IMR-90 (cell line): ENCODE measurements at regions not wholly inside any gene's neighbourhood (a gene's known extent, or its start where the extent isn't known, plus 50 kb on each side); places are given as distances from the start of the nearest gene placed in this dataset.

Experiments used
- ATAC-seq: fragments of 200-7000 bp; cut with Tn5 transposase; 2 replicates; pipeline ENCODE4 v1.9.1; 2020; ENCODE audit warnings: low read depth, mild to moderate bottlenecking, moderate library complexity
- BruUV-seq: library from RNA; stranded (reverse); fragments of 400-500 nt; replicated peaks from 2 replicates; lab custom pipeline; 2021; lab: Mats Ljungman, UMichigan
- CTCF ChIA-PET: fragments of 300-600 bp; formaldehyde crosslinking; extraction: SDS; loops from one replicate; lab custom pipeline; 2021; ENCODE audit warnings: antibody characterized with exemption; lab: Yijun Ruan, JAX
- POLR2A ChIA-PET: fragments of 300-600 bp; sonication (Branson Sonifier 250); formaldehyde crosslinking; loops from one replicate; lab custom pipeline; 2022; ENCODE audit warnings: antibody characterized with exemption; ENCODE audit not compliant: unreplicated experiment; lab: Charles Lee
- DNase-seq: peaks from one replicate; pipeline ENCODE4 v3.0.0; 2013
- H2AFZ ChIP-seq: replicated peaks from 2 replicates; pipeline ENCODE3; 2013; ENCODE audit warnings: low read length, mild to moderate bottlenecking; ENCODE audit not compliant: poor library complexity
- H2AK5ac ChIP-seq: 2 replicates; pipeline ENCODE4 v1.6.1; 2013; ENCODE audit warnings: low read depth, low read length, inconsistent platforms
- H2AK9ac ChIP-seq: replicated peaks from 2 replicates; pipeline ENCODE3; 2013; ENCODE audit warnings: mild to moderate bottlenecking, low read depth, low read length, moderate library complexity; ENCODE audit not compliant: poor library complexity
- H2BK120ac ChIP-seq: 2 replicates; pipeline ENCODE4 v1.6.1; 2013; ENCODE audit warnings: low read depth, low read length, inconsistent platforms
- H2BK15ac ChIP-seq: 3 replicates; pipeline ENCODE4 v1.6.1; 2013; ENCODE audit warnings: low read depth, low read length, inconsistent platforms
- H2BK20ac ChIP-seq: 2 replicates; pipeline ENCODE4 v1.6.1; 2013; ENCODE audit warnings: low read depth, mild to moderate bottlenecking, inconsistent platforms, low read length, moderate library complexity
- H2BK5ac ChIP-seq: 2 replicates; pipeline ENCODE4 v1.6.1; 2013; ENCODE audit warnings: mild to moderate bottlenecking, low read depth, low read length, inconsistent platforms; ENCODE audit not compliant: poor library complexity, severe bottlenecking
- H3K14ac ChIP-seq: replicated peaks from 2 replicates; pipeline ENCODE4 v1.6.1; 2013; ENCODE audit warnings: low read depth, low read length, inconsistent platforms
- H3K18ac ChIP-seq: 2 replicates; pipeline ENCODE4 v1.6.1; 2013; ENCODE audit warnings: low read depth, low read length, control low read depth
- H3K23ac ChIP-seq: 2 replicates; pipeline ENCODE4 v1.6.1; 2013; ENCODE audit warnings: low read depth, low read length, inconsistent platforms
- H3K27ac ChIP-seq: 2 replicates; pipeline ENCODE4 v1.5.1; 2013; ENCODE audit warnings: mild to moderate bottlenecking, control low read depth, low read length; ENCODE audit not compliant: insufficient read depth
- H3K27me3 ChIP-seq: 2 replicates; pipeline ENCODE4 v1.6.1; 2013; ENCODE audit warnings: low read length; ENCODE audit not compliant: control insufficient read depth, insufficient read depth
- H3K36me3 ChIP-seq: 2 replicates; pipeline ENCODE4 v1.6.1; 2013; ENCODE audit warnings: low read length, mixed read lengths; ENCODE audit not compliant: control insufficient read depth, insufficient read depth
- H3K4ac ChIP-seq: 2 replicates; pipeline ENCODE4 v1.6.1; 2013; ENCODE audit warnings: low read depth, low read length, inconsistent platforms
- H3K4me1 ChIP-seq: 2 replicates; pipeline ENCODE4 v1.6.1; 2013; ENCODE audit warnings: low read length, mixed read lengths; ENCODE audit not compliant: control insufficient read depth, insufficient read depth
- H3K4me2 ChIP-seq: 2 replicates; pipeline ENCODE4 v1.6.1; 2013; ENCODE audit warnings: low read depth, mild to moderate bottlenecking, control low read depth, low read length, moderate library complexity
- H3K4me3 ChIP-seq: 2 replicates; pipeline ENCODE4 v1.5.1; 2013; ENCODE audit warnings: low read depth, mild to moderate bottlenecking, control low read depth, low read length, moderate library complexity; ENCODE audit not compliant: insufficient read depth
- H3K56ac ChIP-seq: 2 replicates; pipeline ENCODE4 v1.6.1; 2013; ENCODE audit warnings: low read length, inconsistent platforms; ENCODE audit not compliant: insufficient read depth; ENCODE audit errors: extremely low read depth
- H3K79me1 ChIP-seq, 2 experiments: 2 replicates each; pipeline ENCODE4 v1.6.1; 2013; ENCODE audit warnings: low read length in 2 of 2, inconsistent platforms in 1 of 2, low read depth in 1 of 2
- H3K9ac ChIP-seq: 2 replicates; pipeline ENCODE4 v1.6.1; 2013; ENCODE audit warnings: low read depth, low read length, control low read depth
- H3K9me1 ChIP-seq: 2 replicates; pipeline ENCODE4 v1.6.1; 2013; ENCODE audit warnings: low read length, inconsistent platforms; ENCODE audit not compliant: insufficient read depth
- H3K9me3 ChIP-seq: 2 replicates; pipeline ENCODE4 v1.6.1; 2013; ENCODE audit warnings: low read length; ENCODE audit not compliant: control insufficient read depth, insufficient read depth
- H4K20me1 ChIP-seq: 2 replicates; pipeline ENCODE4 v1.6.1; 2013; ENCODE audit warnings: low read length, inconsistent platforms; ENCODE audit not compliant: insufficient read depth
- H4K5ac ChIP-seq: 2 replicates; pipeline ENCODE4 v1.6.1; 2013; ENCODE audit warnings: mild to moderate bottlenecking, low read depth, low read length, control low read depth
- H4K8ac ChIP-seq, 2 experiments: 2 replicates each; pipeline ENCODE4 v1.6.1; 2013; ENCODE audit warnings: low read depth in 2 of 2, low read length in 2 of 2, control low read depth in 1 of 2, inconsistent platforms in 1 of 2
- H4K91ac ChIP-seq: 2 replicates; pipeline ENCODE4 v1.6.1; 2013; ENCODE audit warnings: low read depth, low read length, inconsistent platforms; ENCODE audit not compliant: insufficient read depth
- SMC3 ChIP-seq: fragments of 150-350 bp; IDR thresholded peaks from 2 replicates; pipeline ENCODE4 v1.6.1; 2016; ENCODE audit warnings: low read depth, mild to moderate bottlenecking, antibody characterized with exemption, low read length, moderate library complexity
- WGBS, 2 experiments: methylation state at CpG; one replicate each; pipeline versions ENCODE4 v1.1.5 to v1.1.7; 2013; ENCODE audit warnings: missing lambda C conversion rate in 2 of 2; ENCODE audit not compliant: insufficient read length in 1 of 2; ENCODE audit errors: extremely low coverage in 2 of 2; 5-methylcytosine and 5-hydroxymethylcytosine counted together
- dilution Hi-C: fragments of 300-500 bp; cut with HindIII; formaldehyde crosslinking; loops from one replicate; pipeline ENCODE4 v1.14.3; 2018; ENCODE audit warnings: low sequenced_read_pairs; ENCODE audit not compliant: unreplicated experiment
- in situ Hi-C: fragments of 300-500 bp; cut with MboI; formaldehyde crosslinking; loops from 3 replicates; pipeline ENCODE4 v1.14.3; 2019; ENCODE audit warnings: low sequenced_read_pairs, inconsistent platforms, mixed read lengths
- intact Hi-C: fragments of 100-400 bp; cut with micrococcal nuclease; formaldehyde crosslinking; loops from 2 replicates; pipeline ENCODE4 v1.10.0; 2022

- Histone ChIP-seq H2BK20ac (no peak overlapping the region), H2AFZ (no peak overlapping the region), H3K14ac (no peak overlapping the region), H3K9ac (no peak overlapping the region), H3K4me2 (no peak overlapping the region), H2BK120ac (no peak overlapping the region), H2BK5ac (no peak overlapping the region), H4K8ac (no peak overlapping the region), H3K23ac (no peak overlapping the region), H4K91ac (no peak overlapping the region), H3K9me1 (no peaks in the 10 kb centered on the region), H4K5ac (no peak overlapping the region), H3K9me3 (peaks cover 6% of the 10 kb centered on the region; the same call in 1 of the 2 replicates), H2AK5ac (no peak overlapping the region), H3K18ac (no peak overlapping the region), H3K27ac (no peak overlapping the region), H3K56ac (no peak overlapping the region), H3K4ac (no peak overlapping the region), H3K4me3 (no peak overlapping the region), H2AK9ac (no peak overlapping the region), H4K20me1 (no peaks in the 10 kb centered on the region), H3K36me3 (no peaks in the 10 kb centered on the region), H3K4me1 (no peaks in the 10 kb centered on the region), H3K27me3 (peaks cover 16% of the 10 kb centered on the region), H2BK15ac (no peak overlapping the region), H3K79me1 (no peaks in the 10 kb centered on the region)
- ChIA-PET POLR2A (no interaction called here), CTCF (no interaction called here)
- no TSS peak for BruUV-seq
- ATAC-seq (no peak), DNase-seq (peak; percentile 7)
- WGBS, 2 experiments = 51% methylated on average over 5 of the region's 20 CpGs; no CpG with 5 or more reads in 1 of the 2 experiments
- no peak for TF ChIP-seq SMC3
- dilution Hi-C loops = no loop called here
- intact Hi-C loops = no loop called here
- in situ Hi-C loops = no loop called here
Measured at GRCh38 chr18:79620576-79621165, 58.9 kb upstream of the CTDP1 start.
